Adrenal gland (tissue), 5 donors: ENCODE measurements at regions not wholly inside any gene's neighbourhood (a gene's known extent, or its start where the extent isn't known, plus 50 kb on each side); places are given as distances from the start of the nearest gene placed in this dataset.

Experiments
- POLR2A ChIP-seq, 2 donors: fragments of 450-650 bp; IDR thresholded peaks; one replicate each; pipeline ENCODE4 v1.6.1; 2017; ENCODE audit warnings: antibody characterized with exemption in 2 of 2, mild to moderate bottlenecking in 2 of 2, moderate library complexity in 1 of 2
- TF ChIP-seq, protein P1 (sequence below), 6 experiments: fragments of 450-650 bp in 4 of 6; fragments of 200-600 bp in 2 of 6; sonication (generic) in 1 of 6; IDR thresholded peaks; 1 replicate in 5 of 6; 2 replicates in 1 of 6; pipeline versions ENCODE4 v1.5.1 to v1.8.0; 2016 to 2021; ENCODE audit warnings: antibody characterized with exemption in 6 of 6, mild to moderate bottlenecking in 2 of 6, moderate library complexity in 1 of 6
- donor health status: DM: no; HTN: no; CAD: no.

GRCh38 chr14:34053666-34054065, 102.8 kb upstream of the EGLN3 start:
- TF ChIP-seq, protein P1, sequence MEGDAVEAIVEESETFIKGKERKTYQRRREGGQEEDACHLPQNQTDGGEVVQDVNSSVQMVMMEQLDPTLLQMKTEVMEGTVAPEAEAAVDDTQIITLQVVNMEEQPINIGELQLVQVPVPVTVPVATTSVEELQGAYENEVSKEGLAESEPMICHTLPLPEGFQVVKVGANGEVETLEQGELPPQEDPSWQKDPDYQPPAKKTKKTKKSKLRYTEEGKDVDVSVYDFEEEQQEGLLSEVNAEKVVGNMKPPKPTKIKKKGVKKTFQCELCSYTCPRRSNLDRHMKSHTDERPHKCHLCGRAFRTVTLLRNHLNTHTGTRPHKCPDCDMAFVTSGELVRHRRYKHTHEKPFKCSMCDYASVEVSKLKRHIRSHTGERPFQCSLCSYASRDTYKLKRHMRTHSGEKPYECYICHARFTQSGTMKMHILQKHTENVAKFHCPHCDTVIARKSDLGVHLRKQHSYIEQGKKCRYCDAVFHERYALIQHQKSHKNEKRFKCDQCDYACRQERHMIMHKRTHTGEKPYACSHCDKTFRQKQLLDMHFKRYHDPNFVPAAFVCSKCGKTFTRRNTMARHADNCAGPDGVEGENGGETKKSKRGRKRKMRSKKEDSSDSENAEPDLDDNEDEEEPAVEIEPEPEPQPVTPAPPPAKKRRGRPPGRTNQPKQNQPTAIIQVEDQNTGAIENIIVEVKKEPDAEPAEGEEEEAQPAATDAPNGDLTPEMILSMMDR (IDR thresholded peaks at IDR 0.05), result no peak
- no peak for TF ChIP-seq POLR2A (IDR thresholded peaks at IDR 0.05)
